ENCODE measurements at regions not wholly inside any gene's neighbourhood (a gene's known extent, or its start where the extent isn't known, plus 50 kb on each side); places are given as distances from the start of the nearest gene placed in this dataset.

DNA sequence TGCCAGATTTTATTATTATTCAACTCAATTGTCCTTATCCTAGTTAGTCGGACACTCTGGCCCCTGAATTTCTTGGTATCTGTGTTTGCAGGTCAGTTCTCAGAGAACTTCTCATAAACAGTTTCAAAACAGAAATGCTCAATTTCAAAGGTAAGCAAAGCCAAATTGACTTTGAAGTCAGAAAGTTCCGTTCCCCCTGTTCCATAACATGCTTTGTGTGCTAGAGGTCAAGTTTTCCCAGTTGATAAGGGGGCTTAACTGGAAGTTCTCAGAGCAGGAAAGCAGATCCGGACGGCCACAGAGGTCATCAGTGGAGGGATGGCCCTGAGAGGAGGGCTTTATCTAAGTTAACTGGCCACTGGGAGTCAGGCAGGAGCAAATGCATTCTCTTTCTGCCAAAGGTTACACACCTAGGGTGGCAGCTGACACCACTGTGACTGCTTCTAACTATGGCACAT lies 417.2 kb downstream of the COG6 start:
- no peak overlapping the region for H3K4me3 Mint-ChIP-seq
- H3K79me2 ChIP-seq (ENCODE audit: low read depth): no peaks in the 10 kb centered on the region
- peaks cover 13% of the 10 kb centered on the region for H3K4me1 ChIP-seq
- H3K27ac Mint-ChIP-seq: no peak overlapping the region
- H2AFZ ChIP-seq (replicated peaks): no peak overlapping the region
- H3K36me3 Mint-ChIP-seq: no peaks in the 10 kb centered on the region
- H3K27me3 Mint-ChIP-seq (ENCODE audit: insufficient read depth, low read depth): peaks cover 15% of the 10 kb centered on the region
- H4K20me1 ChIP-seq (ENCODE audit: low read depth): no peaks in the 10 kb centered on the region
- DNase-seq (ENCODE audit: low spot score): no peak
- no peaks in the 10 kb centered on the region for H3K36me3 ChIP-seq
- peaks cover 14% of the 10 kb centered on the region for H3K4me1 Mint-ChIP-seq
- H3K4me2 ChIP-seq: no peak overlapping the region
- no peak overlapping the region for H3K27ac ChIP-seq
- peaks cover 5% of the 10 kb centered on the region for H3F3A ChIP-seq (ENCODE audit: low read depth)
- no peak for TF ChIP-seq EZH2 (IDR thresholded peaks at IDR 0.05)
- TF ChIP-seq, protein P1, sequence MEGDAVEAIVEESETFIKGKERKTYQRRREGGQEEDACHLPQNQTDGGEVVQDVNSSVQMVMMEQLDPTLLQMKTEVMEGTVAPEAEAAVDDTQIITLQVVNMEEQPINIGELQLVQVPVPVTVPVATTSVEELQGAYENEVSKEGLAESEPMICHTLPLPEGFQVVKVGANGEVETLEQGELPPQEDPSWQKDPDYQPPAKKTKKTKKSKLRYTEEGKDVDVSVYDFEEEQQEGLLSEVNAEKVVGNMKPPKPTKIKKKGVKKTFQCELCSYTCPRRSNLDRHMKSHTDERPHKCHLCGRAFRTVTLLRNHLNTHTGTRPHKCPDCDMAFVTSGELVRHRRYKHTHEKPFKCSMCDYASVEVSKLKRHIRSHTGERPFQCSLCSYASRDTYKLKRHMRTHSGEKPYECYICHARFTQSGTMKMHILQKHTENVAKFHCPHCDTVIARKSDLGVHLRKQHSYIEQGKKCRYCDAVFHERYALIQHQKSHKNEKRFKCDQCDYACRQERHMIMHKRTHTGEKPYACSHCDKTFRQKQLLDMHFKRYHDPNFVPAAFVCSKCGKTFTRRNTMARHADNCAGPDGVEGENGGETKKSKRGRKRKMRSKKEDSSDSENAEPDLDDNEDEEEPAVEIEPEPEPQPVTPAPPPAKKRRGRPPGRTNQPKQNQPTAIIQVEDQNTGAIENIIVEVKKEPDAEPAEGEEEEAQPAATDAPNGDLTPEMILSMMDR (IDR thresholded peaks at IDR 0.05): no peak
- TF ChIP-seq EZH2phosphoT487 (IDR thresholded peaks at IDR 0.05): no peak
- H3K9me3 ChIP-seq (ENCODE audit: low read depth): no peaks in the 10 kb centered on the region
- H3K4me3 ChIP-seq: no peak overlapping the region
- H3K9me3 Mint-ChIP-seq: no peaks in the 10 kb centered on the region
- H3K9ac ChIP-seq: no peak overlapping the region
- H3K27me3 ChIP-seq: no peaks in the 10 kb centered on the region

DNA sequence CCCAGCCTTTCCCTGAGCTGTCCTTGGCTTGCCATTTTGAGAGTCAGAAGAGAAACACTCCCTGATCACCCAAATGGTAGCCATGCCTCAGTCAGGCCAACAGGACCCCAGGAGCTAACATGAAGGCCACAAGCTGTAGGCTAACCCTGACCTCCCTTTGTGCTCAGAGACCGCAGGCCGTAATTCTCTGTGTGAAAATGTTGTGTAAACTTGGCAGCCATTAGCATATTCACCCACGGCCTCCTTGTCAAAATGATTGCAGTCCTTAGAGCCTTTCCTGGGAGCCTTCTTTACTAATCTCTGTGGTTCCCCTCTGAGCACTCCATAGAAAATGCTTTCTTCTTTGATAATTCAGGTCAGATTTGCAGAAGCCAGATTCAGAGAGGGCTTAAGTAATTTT lies 418.9 kb downstream of the COG6 start:
- Mint-ChIP-seq H3K4me3 (no peak overlapping the region), H3K36me3 (no peaks in the 10 kb centered on the region), H3K27ac (no peak overlapping the region), H3K9me3 (peaks cover 3% of the 10 kb centered on the region), H3K4me1 (peaks cover 14% of the 10 kb centered on the region), H3K27me3 (ENCODE audit: insufficient read depth, low read depth) (peaks cover 15% of the 10 kb centered on the region)
- H3K4me2 ChIP-seq: no peak overlapping the region
- H3K4me1 ChIP-seq: peaks cover 13% of the 10 kb centered on the region
- no peaks in the 10 kb centered on the region for H3K36me3 ChIP-seq
- no peaks in the 10 kb centered on the region for H3K27me3 ChIP-seq
- no peaks in the 10 kb centered on the region for H3K79me2 ChIP-seq (ENCODE audit: low read depth)
- H4K20me1 ChIP-seq (ENCODE audit: low read depth): no peaks in the 10 kb centered on the region
- TF ChIP-seq, protein P1 (IDR thresholded peaks at IDR 0.05): no peak
- no peak for DNase-seq (ENCODE audit: low spot score)
- H2AFZ ChIP-seq (replicated peaks): no peak overlapping the region
- H3F3A ChIP-seq (ENCODE audit: low read depth): peaks cover 5% of the 10 kb centered on the region
- no peak overlapping the region for H3K4me3 ChIP-seq
- no peaks in the 10 kb centered on the region for H3K9me3 ChIP-seq (ENCODE audit: low read depth)
- no peak overlapping the region for H3K27ac ChIP-seq
- H3K9ac ChIP-seq: no peak overlapping the region

DNA sequence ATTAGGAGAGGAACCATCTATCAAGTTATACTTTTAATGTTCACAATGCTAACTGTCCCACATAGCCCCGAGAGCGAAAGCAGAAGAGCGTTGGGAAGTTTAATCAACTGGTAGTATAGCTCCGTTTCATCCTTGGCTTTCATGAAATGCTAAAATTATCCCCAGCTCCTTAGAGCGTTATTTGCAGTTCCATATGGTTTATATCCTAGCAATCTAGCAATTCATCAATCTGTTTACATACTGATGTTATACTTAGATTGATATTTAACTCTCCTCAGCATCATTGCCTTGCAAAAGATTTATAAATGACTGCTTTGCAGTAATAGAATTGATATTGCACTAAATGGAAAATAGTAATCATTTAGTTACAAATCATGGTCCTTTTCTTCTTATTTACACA lies 419.8 kb downstream of the COG6 start:
- H3K4me1 ChIP-seq: peaks cover 13% of the 10 kb centered on the region
- DNase-seq (ENCODE audit: low spot score): no peak
- no peak overlapping the region for H3K27ac ChIP-seq
- Mint-ChIP-seq H3K9me3 (peaks cover 3% of the 10 kb centered on the region), H3K27ac (no peak overlapping the region), H3K36me3 (no peaks in the 10 kb centered on the region), H3K4me1 (peaks cover 14% of the 10 kb centered on the region), H3K27me3 (ENCODE audit: insufficient read depth, low read depth) (peaks cover 15% of the 10 kb centered on the region), H3K4me3 (no peak overlapping the region)
- H4K20me1 ChIP-seq (ENCODE audit: low read depth): no peaks in the 10 kb centered on the region
- no peak overlapping the region for H3K4me3 ChIP-seq
- H3K4me2 ChIP-seq: no peak overlapping the region
- no peak for TF ChIP-seq EZH2phosphoT487 (IDR thresholded peaks at IDR 0.05)
- no peak for TF ChIP-seq EZH2 (IDR thresholded peaks at IDR 0.05)
- TF ChIP-seq, protein P1 (IDR thresholded peaks at IDR 0.05): no peak
- peaks cover 5% of the 10 kb centered on the region for H3F3A ChIP-seq (ENCODE audit: low read depth)
- no peaks in the 10 kb centered on the region for H3K36me3 ChIP-seq
- H2AFZ ChIP-seq (replicated peaks): no peak overlapping the region
- no peaks in the 10 kb centered on the region for H3K79me2 ChIP-seq (ENCODE audit: low read depth)
- H3K9me3 ChIP-seq (ENCODE audit: low read depth): no peaks in the 10 kb centered on the region
- H3K27me3 ChIP-seq: no peaks in the 10 kb centered on the region
- H3K9ac ChIP-seq: no peak overlapping the region
